NT2/D1 (cell line): ENCODE measurements at regions not wholly inside any gene's neighbourhood (a gene's known extent, or its start where the extent isn't known, plus 50 kb on each side); places are given as distances from the start of the nearest gene placed in this dataset.

ENCODE experiments used
- DNase-seq: peaks from one replicate; pipeline ENCODE4 v3.0.0-alpha.2; 2011; ENCODE audit warnings: low read depth, low spot score
- H3K27me3 ChIP-seq: 2 replicates; pipeline ENCODE4 v1.6.0; 2011; ENCODE audit warnings: mild to moderate bottlenecking; ENCODE audit not compliant: insufficient read length, insufficient read depth
- H3K36me3 ChIP-seq: 2 replicates; pipeline ENCODE4 v1.6.1; 2011; ENCODE audit warnings: mild to moderate bottlenecking, low read length, mixed read lengths; ENCODE audit not compliant: insufficient read depth, insufficient read length
- H3K4me1 ChIP-seq: 2 replicates; pipeline ENCODE4 v1.5.1; 2011; ENCODE audit not compliant: insufficient read depth, insufficient read length
- H3K4me3 ChIP-seq: 2 replicates; pipeline ENCODE4 v1.5.1; 2011; ENCODE audit warnings: low read depth; ENCODE audit not compliant: insufficient read length
- H3K9ac ChIP-seq: 2 replicates; pipeline ENCODE4 v1.6.0; 2011; ENCODE audit warnings: low read depth; ENCODE audit not compliant: insufficient read length
- H3K9me3 ChIP-seq: 2 replicates; pipeline ENCODE4 v1.5.1; 2011; ENCODE audit warnings: mild to moderate bottlenecking, low read length; ENCODE audit not compliant: insufficient read depth
- SUZ12 ChIP-seq: IDR thresholded peaks from 2 replicates; pipeline ENCODE4 v1.6.1; 2011; ENCODE audit not compliant: insufficient read length, insufficient read depth; ENCODE audit errors: extremely low read depth
- YY1 ChIP-seq: IDR thresholded peaks from 2 replicates; pipeline ENCODE4 v1.6.1; 2011; ENCODE audit not compliant: insufficient read length, insufficient read depth
- ZNF274 ChIP-seq: IDR thresholded peaks from 2 replicates; pipeline ENCODE4 v1.6.1; 2011; ENCODE audit warnings: mild to moderate bottlenecking, low read depth, low read length

GRCh38 chr2:120454654-120455385, 108.9 kb downstream of the INHBB start:
- Histone ChIP-seq H3K27me3 (peaks cover 60% of the 10 kb centered on the region), H3K9ac (no peak overlapping the region), H3K4me1 (no peaks in the 10 kb centered on the region), H3K9me3 (peaks cover 13% of the 10 kb centered on the region), H3K4me3 (no peak overlapping the region), H3K36me3 (no peaks in the 10 kb centered on the region)
- TF ChIP-seq YY1 (no peak), ZNF274 (no peak), SUZ12 (no peak)
- DNase-seq: no peak

GRCh38 chr2:120455390-120455789, 109.5 kb downstream of the INHBB start:
- no peak for DNase-seq
- H3K27me3 ChIP-seq: peaks cover 60% of the 10 kb centered on the region
- H3K36me3 ChIP-seq: no peaks in the 10 kb centered on the region
- H3K4me3 ChIP-seq: no peak overlapping the region
- peaks cover 13% of the 10 kb centered on the region for H3K9me3 ChIP-seq
- no peak overlapping the region for H3K9ac ChIP-seq
- no peak for TF ChIP-seq YY1
- TF ChIP-seq SUZ12: no peak
- no peak for TF ChIP-seq ZNF274
- no peaks in the 10 kb centered on the region for H3K4me1 ChIP-seq

GRCh38 chr2:120456867-120457266, 110.9 kb downstream of the INHBB start:
- H3K9me3 ChIP-seq: peaks cover 13% of the 10 kb centered on the region
- no peak for DNase-seq
- no peaks in the 10 kb centered on the region for H3K36me3 ChIP-seq
- TF ChIP-seq ZNF274 (no peak), YY1 (no peak), SUZ12 (no peak)
- peaks cover 67% of the 10 kb centered on the region for H3K27me3 ChIP-seq
- H3K4me1 ChIP-seq: no peaks in the 10 kb centered on the region
- H3K9ac ChIP-seq: no peak overlapping the region
- H3K4me3 ChIP-seq: no peak overlapping the region

- peaks cover 13% of the 10 kb centered on the region for H3K9me3 ChIP-seq
- DNase-seq: no peak
- H3K4me3 ChIP-seq: no peak overlapping the region
- peaks cover 6% of the 10 kb centered on the region for H3K4me1 ChIP-seq
- H3K36me3 ChIP-seq: no peaks in the 10 kb centered on the region
- H3K27me3 ChIP-seq: peaks cover 69% of the 10 kb centered on the region
- TF ChIP-seq ZNF274 (no peak), SUZ12 (no peak), YY1 (no peak)
- H3K9ac ChIP-seq: no peak overlapping the region
Observed at GRCh38 chr2:120460511-120460910, 114.6 kb downstream of the INHBB start.

GRCh38 chr2:120461092-120461491, 115.2 kb downstream of the INHBB start:
- no peak for DNase-seq
- Histone ChIP-seq H3K4me3 (no peak overlapping the region), H3K36me3 (no peaks in the 10 kb centered on the region), H3K9me3 (peaks cover 13% of the 10 kb centered on the region), H3K27me3 (peaks cover 70% of the 10 kb centered on the region), H3K4me1 (peaks cover 9% of the 10 kb centered on the region), H3K9ac (no peak overlapping the region)
- TF ChIP-seq ZNF274 (no peak), YY1 (no peak), SUZ12 (no peak)

- no peak overlapping the region for H3K4me3 ChIP-seq
- no peaks in the 10 kb centered on the region for H3K36me3 ChIP-seq
- TF ChIP-seq YY1: no peak
- DNase-seq: no peak
- H3K9ac ChIP-seq: no peak overlapping the region
- peaks cover 9% of the 10 kb centered on the region for H3K4me1 ChIP-seq
- peaks cover 76% of the 10 kb centered on the region for H3K27me3 ChIP-seq
- H3K9me3 ChIP-seq: peaks cover 13% of the 10 kb centered on the region
Observed at GRCh38 chr2:120461546-120462537, 115.9 kb downstream of the INHBB start.

- no peak for DNase-seq
- no peaks in the 10 kb centered on the region for H3K36me3 ChIP-seq
- no peaks in the 10 kb centered on the region for H3K9me3 ChIP-seq
- peaks cover 90% of the 10 kb centered on the region for H3K27me3 ChIP-seq
- H3K9ac ChIP-seq: no peak overlapping the region
- peaks cover 9% of the 10 kb centered on the region for H3K4me1 ChIP-seq
- TF ChIP-seq ZNF274: no peak
- TF ChIP-seq SUZ12: no peak
- no peak for TF ChIP-seq YY1
- H3K4me3 ChIP-seq: no peak overlapping the region
Observed at GRCh38 chr2:120463527-120463926, 117.6 kb downstream of the INHBB start.
